ENCODE measurements at regions not wholly inside any gene's neighbourhood (a gene's known extent, or its start where the extent isn't known, plus 50 kb on each side); places are given as distances from the start of the nearest gene placed in this dataset.
"Not testable (repeated sequence)": the region's sequence is repeated elsewhere in the genome, so short reads cannot be mapped to it uniquely, and the experiment has no call there.

DNA sequence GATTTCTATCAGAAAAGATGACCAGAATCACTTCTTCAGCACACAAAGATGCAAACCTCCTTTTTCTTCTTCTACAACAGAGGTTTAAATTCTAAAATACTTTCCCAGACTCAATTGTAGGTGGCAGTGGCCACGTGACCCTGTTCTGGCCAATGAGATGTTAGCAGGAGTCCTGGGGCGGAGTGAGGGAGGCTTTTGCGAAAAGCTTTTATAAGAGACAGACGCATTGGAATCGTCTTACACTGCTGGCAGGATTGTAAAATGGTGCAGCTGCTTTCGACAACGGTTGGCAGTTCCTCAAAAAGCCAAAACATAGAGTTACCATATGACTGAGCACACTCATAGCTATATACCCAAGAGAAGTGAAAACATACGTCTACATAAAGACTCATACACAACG is 87.0 kb upstream of the MAGI3 start:
- no peak for DNase-seq (ENCODE audit: low read depth)
- TF ChIP-seq, protein P1, sequence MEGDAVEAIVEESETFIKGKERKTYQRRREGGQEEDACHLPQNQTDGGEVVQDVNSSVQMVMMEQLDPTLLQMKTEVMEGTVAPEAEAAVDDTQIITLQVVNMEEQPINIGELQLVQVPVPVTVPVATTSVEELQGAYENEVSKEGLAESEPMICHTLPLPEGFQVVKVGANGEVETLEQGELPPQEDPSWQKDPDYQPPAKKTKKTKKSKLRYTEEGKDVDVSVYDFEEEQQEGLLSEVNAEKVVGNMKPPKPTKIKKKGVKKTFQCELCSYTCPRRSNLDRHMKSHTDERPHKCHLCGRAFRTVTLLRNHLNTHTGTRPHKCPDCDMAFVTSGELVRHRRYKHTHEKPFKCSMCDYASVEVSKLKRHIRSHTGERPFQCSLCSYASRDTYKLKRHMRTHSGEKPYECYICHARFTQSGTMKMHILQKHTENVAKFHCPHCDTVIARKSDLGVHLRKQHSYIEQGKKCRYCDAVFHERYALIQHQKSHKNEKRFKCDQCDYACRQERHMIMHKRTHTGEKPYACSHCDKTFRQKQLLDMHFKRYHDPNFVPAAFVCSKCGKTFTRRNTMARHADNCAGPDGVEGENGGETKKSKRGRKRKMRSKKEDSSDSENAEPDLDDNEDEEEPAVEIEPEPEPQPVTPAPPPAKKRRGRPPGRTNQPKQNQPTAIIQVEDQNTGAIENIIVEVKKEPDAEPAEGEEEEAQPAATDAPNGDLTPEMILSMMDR (conservative IDR thresholded peaks at IDR 0.05; ENCODE audit: low read depth, low read length): no peak
- no peak overlapping the region for H3K4me3 ChIP-seq (ENCODE audit: low read length)

DNA sequence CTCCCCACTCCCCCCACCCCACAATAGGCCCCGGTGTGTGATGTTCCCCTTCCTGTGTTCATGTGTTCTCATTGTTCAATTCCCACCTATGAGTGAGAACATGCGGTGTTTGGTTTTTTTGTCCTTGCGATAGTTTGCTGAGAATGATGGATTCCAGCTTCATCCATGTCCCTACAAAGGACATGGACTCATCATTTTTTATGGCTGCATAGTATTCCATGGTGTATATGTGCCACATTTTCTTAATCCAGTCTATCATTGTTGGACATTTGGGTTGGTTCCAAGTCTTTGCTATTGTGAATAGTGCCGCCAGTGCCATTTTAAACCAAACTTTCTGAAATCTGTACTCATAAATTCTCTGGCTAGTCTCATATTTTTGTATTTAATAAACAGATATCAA is 85.3 kb upstream of the MAGI3 start:
- DNase-seq (ENCODE audit: low read depth): not testable (repeated sequence)

DNA sequence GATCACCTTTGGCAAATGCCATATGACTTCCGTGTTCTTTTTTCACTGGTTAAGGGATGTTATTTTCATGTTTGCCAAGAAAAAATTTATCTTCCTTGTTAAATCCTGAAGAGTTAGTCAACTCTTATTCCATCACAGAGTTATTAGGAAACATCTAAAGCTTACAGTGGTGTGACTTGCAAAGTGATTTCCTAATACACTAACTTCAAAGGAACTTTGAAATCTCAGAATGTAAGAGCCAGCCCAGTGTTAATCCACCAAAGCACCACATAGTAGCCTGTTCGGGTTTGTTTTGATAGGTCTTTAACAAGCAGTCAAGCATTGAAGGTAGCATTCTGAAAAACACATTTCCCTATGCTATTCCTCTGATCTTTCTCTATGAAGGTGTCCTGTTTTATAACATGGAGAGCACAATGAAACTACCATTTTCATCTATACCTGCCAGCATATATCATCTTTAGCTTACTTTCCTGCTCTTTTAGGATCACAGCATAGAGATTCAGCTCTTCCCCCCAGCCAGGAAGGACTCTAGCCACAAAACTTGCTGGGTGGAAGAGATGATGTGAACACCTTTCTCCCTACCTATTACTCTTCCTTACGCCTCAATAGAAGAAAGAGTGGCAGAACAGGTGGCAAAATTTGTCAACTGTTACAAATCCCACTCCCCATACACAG is 82.4 kb upstream of the MAGI3 start:
- H3K4me3 ChIP-seq (ENCODE audit: low read length): no peak overlapping the region
- TF ChIP-seq, protein P1 (conservative IDR thresholded peaks at IDR 0.05; ENCODE audit: low read depth, low read length): no peak
- peak; percentile 75 for DNase-seq (ENCODE audit: low read depth)

More for the DNA sequence above, 85.3 kb upstream of the MAGI3 start:
- H3K4me3 ChIP-seq (ENCODE audit: low read length): not testable (repeated sequence)

DNA sequence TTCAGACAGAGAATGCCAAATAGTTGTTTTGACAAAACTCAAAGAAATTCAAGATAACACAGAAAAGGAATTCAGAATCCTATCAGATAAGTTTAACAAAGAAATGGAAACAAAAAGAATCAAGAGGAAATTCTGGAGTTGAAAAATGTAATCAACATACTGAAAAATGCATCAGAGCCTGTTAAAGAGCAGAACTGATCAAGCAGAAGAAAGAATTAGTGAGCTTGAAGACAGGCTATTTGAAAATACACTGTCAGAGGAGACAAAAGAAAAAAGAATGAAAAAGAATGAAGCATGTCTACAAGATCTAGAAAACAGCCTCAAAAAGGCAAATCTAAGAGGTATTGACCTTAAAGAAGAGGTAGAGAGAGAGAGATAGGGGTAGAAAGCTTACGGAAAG is 77.7 kb upstream of the MAGI3 start:
- H3K4me3 ChIP-seq (ENCODE audit: low read length); DNase-seq (ENCODE audit: low read depth): not testable (repeated sequence)

DNA sequence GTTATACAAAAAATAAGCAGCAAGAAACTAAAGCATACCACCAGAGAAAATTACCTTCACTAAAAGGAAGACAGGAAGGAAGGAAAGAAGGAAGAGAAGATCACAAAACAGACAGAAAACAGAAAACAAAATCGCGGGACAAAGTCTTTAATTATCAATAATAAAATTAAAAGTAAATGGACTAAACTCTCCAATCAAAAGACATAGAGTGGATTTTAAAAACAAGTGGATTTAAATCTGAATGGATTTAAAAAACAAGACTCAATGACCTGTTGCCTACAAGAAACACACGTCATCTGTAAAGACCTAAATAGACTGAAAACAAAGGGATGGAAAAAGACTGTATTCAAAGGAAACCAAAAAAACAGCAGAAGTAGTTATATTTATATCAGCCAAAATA is 75.7 kb upstream of the MAGI3 start:
- TF ChIP-seq, protein P1 (conservative IDR thresholded peaks at IDR 0.05; ENCODE audit: low read depth, low read length): no peak
- H3K4me3 ChIP-seq (ENCODE audit: low read length): no peak overlapping the region
- DNase-seq (ENCODE audit: low read depth): no peak

DNA sequence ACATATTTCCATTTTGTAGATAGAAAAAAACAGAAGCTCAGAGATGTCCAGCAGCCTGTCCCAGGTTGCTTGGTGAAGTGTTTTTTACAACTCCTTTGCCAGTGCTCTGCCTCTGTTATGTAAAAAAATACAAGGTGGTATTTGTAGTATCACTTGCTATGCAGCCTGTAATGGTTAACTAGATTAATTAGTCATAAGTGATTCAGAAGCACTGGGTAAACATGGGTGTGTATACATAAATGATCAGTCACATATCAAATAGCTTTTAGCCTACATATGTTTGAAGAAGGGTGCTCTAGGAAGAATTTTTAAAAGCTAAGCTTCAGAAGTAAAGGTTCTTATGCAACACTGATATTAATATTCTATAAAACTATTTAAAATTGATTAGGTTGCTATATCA is 70.0 kb upstream of the MAGI3 start:
- no peak overlapping the region for H3K4me3 ChIP-seq (ENCODE audit: low read length)
- no peak for DNase-seq (ENCODE audit: low read depth)
- TF ChIP-seq, protein P1 (conservative IDR thresholded peaks at IDR 0.05; ENCODE audit: low read depth, low read length): no peak

DNA sequence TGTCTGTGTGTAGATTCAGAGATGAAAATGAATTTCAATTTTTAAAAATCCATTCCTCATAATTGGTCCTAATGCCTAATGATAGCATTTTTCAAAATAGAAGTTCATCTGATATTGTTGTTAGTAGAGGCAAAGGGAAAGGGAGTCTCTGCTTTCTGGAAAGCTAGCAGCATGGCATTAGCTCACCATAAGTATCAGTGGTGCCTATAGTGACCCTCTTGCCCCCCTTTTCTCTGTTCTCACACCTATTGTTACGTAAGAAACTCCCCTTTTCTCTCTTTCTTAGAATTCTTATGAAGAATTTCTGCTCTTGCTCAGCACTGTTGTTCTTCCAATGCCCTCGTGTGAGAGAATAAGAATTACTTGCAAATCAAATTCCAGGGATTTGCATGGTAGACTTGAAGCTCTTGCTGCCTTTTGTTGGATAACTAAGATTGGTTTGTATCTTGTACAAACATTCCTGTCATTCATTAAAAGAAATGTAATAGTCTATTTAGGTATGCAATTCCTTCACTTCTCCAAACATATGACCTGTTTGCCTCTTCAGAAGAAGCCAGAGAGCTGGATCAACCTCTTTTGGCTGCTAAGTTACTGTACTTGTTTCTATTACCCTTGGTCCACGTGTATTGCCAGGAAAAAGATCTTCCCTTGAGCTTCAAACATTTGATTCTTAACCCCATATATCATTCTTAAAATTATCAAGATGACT is 69.2 kb upstream of the MAGI3 start:
- TF ChIP-seq, protein P1 (conservative IDR thresholded peaks at IDR 0.05; ENCODE audit: low read depth, low read length): no peak
- H3K4me3 ChIP-seq (ENCODE audit: low read length): no peak overlapping the region
- DNase-seq (ENCODE audit: low read depth): peak; percentile 3

DNA sequence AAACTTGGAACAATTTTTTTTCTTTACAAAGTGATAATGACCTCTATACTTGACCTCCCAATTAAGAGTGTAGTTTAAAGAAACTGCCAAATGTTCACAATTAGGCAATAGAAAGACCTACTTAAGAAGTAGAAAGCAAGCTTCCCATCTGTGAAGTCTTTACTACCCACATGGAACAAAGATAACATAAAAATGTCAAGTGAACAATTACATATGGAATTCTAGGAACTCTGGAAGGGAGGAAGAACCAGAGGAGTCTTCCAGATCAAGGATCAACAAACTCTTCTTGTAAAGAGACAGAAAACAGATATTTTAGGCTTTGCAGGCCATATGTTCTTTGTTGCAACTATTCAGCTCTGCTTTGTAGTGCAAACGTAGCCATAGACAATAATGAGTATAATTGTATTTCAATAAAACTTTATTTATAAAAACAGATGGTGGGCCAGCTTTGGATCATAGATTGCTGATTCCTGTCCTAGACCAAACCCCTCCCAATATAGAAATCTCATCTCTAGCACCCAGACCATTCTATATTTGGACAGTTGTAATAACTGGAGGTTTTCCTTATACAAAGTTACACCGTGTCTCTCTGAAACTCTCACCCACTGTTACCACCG is 68.4 kb upstream of the MAGI3 start:
- H3K4me3 ChIP-seq (ENCODE audit: low read length): no peak overlapping the region
- no peak for DNase-seq (ENCODE audit: low read depth)
- TF ChIP-seq, protein P1 (conservative IDR thresholded peaks at IDR 0.05; ENCODE audit: low read depth, low read length): no peak

All from retinal pigment epithelial cell (primary cell).